ENCODE measurements at regions not wholly inside any gene's neighbourhood (a gene's known extent, or its start where the extent isn't known, plus 50 kb on each side); places are given as distances from the start of the nearest gene placed in this dataset.

DNA sequence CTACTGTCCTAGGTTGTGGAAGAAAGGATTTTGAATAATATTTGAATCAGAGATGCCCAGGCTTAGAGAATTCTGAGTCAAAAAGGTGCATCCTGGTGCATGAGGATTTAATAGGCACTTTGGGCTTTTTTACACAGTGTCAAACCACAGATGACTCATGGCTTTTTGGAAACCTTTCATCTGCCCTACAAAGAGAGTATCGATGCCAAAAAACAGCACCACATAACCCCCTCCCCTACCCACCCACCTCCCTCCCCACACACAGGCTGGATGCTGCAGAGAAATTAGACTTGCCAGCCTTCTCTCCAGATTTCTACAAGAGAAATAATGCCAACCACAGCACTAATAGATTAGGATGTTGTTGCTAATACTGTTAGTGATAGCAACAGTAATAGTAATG, 779.3 kb downstream of the NLGN4X start:
- in situ Hi-C loops (cut with MboI; ENCODE audit: low pct_unique_long_range_greater_than_20kb, low sequenced_read_pairs, unreplicated experiment) = no loop called here
- DNase-seq (ENCODE audit: low spot score) = no peak
- TF ChIP-seq, protein P1, sequence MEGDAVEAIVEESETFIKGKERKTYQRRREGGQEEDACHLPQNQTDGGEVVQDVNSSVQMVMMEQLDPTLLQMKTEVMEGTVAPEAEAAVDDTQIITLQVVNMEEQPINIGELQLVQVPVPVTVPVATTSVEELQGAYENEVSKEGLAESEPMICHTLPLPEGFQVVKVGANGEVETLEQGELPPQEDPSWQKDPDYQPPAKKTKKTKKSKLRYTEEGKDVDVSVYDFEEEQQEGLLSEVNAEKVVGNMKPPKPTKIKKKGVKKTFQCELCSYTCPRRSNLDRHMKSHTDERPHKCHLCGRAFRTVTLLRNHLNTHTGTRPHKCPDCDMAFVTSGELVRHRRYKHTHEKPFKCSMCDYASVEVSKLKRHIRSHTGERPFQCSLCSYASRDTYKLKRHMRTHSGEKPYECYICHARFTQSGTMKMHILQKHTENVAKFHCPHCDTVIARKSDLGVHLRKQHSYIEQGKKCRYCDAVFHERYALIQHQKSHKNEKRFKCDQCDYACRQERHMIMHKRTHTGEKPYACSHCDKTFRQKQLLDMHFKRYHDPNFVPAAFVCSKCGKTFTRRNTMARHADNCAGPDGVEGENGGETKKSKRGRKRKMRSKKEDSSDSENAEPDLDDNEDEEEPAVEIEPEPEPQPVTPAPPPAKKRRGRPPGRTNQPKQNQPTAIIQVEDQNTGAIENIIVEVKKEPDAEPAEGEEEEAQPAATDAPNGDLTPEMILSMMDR (IDR thresholded peaks at IDR 0.05; ENCODE audit: extremely low read depth, insufficient read depth, missing control alignments) = no peak

DNA sequence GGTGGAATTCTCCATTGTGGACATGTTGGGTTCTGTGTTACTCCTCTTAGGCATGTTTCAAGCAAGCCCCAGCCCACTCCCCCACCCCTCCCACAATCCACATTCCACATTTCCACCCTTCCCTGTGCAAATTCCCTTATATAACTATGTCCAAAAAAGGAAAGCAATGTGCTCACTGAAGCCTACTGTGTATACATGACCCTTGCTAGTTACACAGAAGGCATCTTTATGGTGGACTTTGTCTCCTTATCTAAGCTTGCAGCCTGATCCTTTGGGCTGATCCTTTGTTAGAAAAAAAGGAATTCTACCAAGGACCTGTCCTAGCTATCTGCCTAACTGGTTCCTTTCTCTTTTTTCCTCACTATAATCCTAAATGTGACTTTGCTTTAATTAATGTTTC, 796.8 kb downstream of the NLGN4X start:
- no peak for DNase-seq (ENCODE audit: low spot score)
- TF ChIP-seq, protein P1 (IDR thresholded peaks at IDR 0.05; ENCODE audit: extremely low read depth, insufficient read depth, missing control alignments) = no peak
- in situ Hi-C loops (cut with MboI; ENCODE audit: low pct_unique_long_range_greater_than_20kb, low sequenced_read_pairs, unreplicated experiment) = no loop called here

DNA sequence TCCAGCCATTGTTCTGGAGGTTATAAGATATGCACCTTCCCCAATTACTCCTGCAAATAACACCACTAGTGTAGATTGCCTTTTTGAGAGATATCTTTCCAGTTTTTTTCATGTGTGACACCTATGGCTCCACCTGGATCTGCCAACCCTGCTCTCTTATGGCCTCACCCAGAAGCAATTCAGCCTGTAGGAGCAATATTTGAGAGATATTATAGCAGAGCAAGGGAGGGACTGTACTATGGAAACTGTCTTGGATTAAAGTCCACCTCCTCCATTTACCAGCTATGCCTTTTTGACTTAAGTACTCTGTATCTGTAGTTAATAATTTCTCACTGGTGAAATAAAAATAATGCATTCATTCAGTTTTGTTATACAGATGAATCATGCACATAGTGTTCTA, 803.5 kb downstream of the NLGN4X start:
- DNase-seq (ENCODE audit: low spot score) = no peak
- TF ChIP-seq, protein P1 (IDR thresholded peaks at IDR 0.05; ENCODE audit: extremely low read depth, insufficient read depth, missing control alignments) = no peak
- in situ Hi-C loops (cut with MboI; ENCODE audit: low pct_unique_long_range_greater_than_20kb, low sequenced_read_pairs, unreplicated experiment) = no loop called here

DNA sequence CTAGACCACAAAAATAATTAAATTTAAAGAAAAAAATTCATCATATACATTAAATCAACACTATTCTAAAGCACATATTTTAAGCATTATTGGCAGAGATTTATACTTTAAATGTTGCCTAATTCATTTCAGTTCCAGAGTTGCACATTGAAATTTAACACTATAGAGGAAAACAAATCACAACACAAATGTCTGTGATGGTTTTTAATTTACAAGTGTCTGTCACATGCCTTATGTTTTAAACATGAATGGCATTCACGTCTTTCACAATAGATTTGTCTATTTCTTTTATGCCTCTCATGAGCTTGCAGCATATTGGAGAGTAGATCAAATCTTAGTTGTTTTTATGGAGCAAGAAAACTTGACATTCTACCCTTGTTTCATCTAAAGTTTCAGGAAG, 811.3 kb downstream of the NLGN4X start:
- TF ChIP-seq, protein P1 (IDR thresholded peaks at IDR 0.05; ENCODE audit: extremely low read depth, insufficient read depth, missing control alignments) = no peak
- in situ Hi-C loops (cut with MboI; ENCODE audit: low pct_unique_long_range_greater_than_20kb, low sequenced_read_pairs, unreplicated experiment) = no loop called here
- no peak for DNase-seq (ENCODE audit: low spot score)

DNA sequence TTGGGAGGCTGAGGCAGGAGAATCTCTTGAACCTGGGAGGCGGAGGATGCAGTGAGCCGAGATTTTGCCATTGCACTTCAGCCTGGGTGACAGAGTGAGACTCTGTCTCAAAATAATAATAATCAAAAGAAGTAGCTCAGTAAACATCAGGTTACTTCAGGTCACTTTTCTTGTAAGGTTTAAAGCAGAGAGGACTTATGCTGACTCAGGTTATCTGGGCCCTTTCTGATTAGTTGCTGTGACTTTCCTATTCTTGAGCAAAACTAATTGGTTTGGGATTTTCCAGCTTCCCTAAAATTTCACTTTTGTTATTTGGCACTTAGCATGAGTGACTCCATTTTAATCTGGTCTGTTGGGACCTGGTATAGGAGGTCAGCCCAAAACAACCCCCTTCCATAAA, 812.9 kb downstream of the NLGN4X start:
- in situ Hi-C loops (cut with MboI; ENCODE audit: low pct_unique_long_range_greater_than_20kb, low sequenced_read_pairs, unreplicated experiment) = no loop called here

DNA sequence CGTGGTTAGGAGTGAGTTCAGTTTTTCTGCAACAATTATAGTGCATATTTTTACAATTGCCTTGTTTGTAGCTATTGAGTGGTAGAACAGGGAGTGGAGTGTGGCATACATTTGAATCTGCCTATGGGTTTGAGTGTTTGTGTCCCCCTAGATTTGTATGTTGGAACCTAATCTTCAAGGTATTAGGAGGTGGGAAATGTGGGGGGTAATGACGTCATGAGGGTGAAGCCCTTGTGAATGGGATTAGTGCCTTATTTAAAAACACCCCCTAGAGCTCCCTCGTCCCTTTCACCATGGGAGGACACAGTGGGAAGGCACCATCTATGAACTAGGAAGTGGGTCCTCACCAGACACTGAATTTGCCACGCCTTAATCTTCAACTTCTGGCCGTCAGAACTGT, 819.6 kb downstream of the NLGN4X start:
- TF ChIP-seq, protein P1 (IDR thresholded peaks at IDR 0.05; ENCODE audit: extremely low read depth, insufficient read depth, missing control alignments) = no peak
- DNase-seq (ENCODE audit: low spot score) = no peak
- in situ Hi-C loops (cut with MboI; ENCODE audit: low pct_unique_long_range_greater_than_20kb, low sequenced_read_pairs, unreplicated experiment) = no loop called here

More for the DNA sequence above, 812.9 kb downstream of the NLGN4X start:
- no peak for DNase-seq (ENCODE audit: low spot score)
- TF ChIP-seq, protein P1 (IDR thresholded peaks at IDR 0.05; ENCODE audit: extremely low read depth, insufficient read depth, missing control alignments) = no peak

DNA sequence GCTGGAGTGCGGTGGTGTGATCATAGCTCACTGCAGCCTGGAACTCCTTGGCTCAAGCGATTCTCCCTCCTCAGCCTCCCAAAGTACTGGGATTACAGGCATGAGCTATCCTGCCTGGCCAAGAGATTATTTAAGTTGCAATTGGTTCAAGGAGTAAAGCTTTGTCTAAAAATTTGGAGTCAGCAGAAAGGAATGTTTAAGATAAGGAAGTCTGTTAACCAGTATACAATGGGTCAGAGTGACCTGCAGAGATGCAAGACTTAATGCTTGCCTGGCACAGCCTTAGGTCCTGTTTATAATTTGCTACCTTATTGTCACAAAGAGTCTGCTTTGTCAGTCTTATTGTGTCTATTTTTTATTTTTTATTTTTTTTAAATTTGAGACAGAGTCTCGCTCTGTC, 826.2 kb downstream of the NLGN4X start:
- DNase-seq (ENCODE audit: low spot score) = no peak
- TF ChIP-seq, protein P1 (IDR thresholded peaks at IDR 0.05; ENCODE audit: extremely low read depth, insufficient read depth, missing control alignments) = no peak
- in situ Hi-C loops (cut with MboI; ENCODE audit: low pct_unique_long_range_greater_than_20kb, low sequenced_read_pairs, unreplicated experiment) = no loop called here
